ENCODE measurements at regions not wholly inside any gene's neighbourhood (a gene's known extent, or its start where the extent isn't known, plus 50 kb on each side); places are given as distances from the start of the nearest gene placed in this dataset.

DNA sequence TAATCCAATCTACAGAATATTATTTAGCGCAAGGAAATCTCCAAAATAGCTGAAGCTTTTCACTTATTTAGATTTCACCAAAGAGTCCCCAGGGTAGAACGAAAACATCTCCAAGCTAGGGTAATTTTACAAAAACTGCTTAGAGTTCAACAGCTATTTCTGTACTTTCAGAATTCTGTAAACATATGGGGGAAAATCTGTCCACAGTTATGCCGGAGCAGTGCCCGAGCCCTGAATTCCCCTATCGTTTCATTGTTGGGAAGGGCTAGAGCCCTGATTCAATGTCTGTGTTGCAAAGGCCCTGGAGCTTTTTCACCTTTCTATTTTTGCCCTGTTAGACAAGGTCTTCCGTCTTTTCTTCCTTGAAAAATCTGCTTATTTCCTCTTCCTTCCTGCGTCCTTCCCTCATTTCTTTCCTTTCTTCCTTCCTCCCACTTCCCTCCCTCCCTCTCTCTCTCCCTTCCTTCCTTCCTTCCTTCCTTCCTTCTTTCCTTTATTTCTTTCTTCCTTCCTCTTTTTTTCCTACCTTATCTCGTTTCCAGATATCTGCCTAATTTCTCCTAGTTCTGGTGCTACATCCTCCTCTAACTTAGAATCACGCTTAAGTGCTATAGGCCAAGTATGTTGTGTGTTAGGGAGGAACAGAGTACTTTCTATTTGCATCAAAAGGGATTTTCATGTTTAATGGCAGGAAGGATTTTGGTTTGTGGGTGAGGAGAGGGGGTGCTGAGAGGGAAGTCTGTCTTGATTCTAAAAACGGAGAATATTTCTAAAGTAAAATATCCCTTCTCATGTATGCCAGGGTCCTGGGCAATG is 122.5 kb upstream of the BMP2 start:
- TF ChIP-seq, protein P1, sequence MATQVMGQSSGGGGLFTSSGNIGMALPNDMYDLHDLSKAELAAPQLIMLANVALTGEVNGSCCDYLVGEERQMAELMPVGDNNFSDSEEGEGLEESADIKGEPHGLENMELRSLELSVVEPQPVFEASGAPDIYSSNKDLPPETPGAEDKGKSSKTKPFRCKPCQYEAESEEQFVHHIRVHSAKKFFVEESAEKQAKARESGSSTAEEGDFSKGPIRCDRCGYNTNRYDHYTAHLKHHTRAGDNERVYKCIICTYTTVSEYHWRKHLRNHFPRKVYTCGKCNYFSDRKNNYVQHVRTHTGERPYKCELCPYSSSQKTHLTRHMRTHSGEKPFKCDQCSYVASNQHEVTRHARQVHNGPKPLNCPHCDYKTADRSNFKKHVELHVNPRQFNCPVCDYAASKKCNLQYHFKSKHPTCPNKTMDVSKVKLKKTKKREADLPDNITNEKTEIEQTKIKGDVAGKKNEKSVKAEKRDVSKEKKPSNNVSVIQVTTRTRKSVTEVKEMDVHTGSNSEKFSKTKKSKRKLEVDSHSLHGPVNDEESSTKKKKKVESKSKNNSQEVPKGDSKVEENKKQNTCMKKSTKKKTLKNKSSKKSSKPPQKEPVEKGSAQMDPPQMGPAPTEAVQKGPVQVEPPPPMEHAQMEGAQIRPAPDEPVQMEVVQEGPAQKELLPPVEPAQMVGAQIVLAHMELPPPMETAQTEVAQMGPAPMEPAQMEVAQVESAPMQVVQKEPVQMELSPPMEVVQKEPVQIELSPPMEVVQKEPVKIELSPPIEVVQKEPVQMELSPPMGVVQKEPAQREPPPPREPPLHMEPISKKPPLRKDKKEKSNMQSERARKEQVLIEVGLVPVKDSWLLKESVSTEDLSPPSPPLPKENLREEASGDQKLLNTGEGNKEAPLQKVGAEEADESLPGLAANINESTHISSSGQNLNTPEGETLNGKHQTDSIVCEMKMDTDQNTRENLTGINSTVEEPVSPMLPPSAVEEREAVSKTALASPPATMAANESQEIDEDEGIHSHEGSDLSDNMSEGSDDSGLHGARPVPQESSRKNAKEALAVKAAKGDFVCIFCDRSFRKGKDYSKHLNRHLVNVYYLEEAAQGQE (IDR thresholded peaks at IDR 0.05; ENCODE audit: insufficient read depth in 1 of 2, low read depth in 2 of 2, low read length in 2 of 2), result no peak
- no peak for TF ChIP-seq POLR2AphosphoS5 (IDR thresholded peaks at IDR 0.05; ENCODE audit: low read depth, low read length)
- no peak for TF ChIP-seq SIN3A (IDR thresholded peaks at IDR 0.05; ENCODE audit: borderline replicate concordance, insufficient read depth, low read length)
- no peak for TF ChIP-seq TAF1 (IDR thresholded peaks at IDR 0.05; ENCODE audit: borderline replicate concordance, insufficient read depth, low read length)

Data from PFSK-1 (cell line).